GM23338 (cell line): ENCODE measurements at regions not wholly inside any gene's neighbourhood (a gene's known extent, or its start where the extent isn't known, plus 50 kb on each side); places are given as distances from the start of the nearest gene placed in this dataset.

Source experiments
- ATAC-seq: fragments of 200-7000 bp; cut with Tn5 transposase; 3 replicates; pipeline ENCODE4 v1.9.1; 2020
- DNase-seq: peaks from one replicate; pipeline ENCODE4 v3.0.0-alpha.2; 2015; ENCODE audit warnings: low spot score
- H2AFZ ChIP-seq: fragments of 200-600 bp; sonication (generic); 2 replicates; pipeline ENCODE4 v1.8.0; 2016; ENCODE audit warnings: antibody characterized with exemption, mild to moderate bottlenecking, moderate library complexity
- H3F3A ChIP-seq: fragments of 200-600 bp; sonication (generic); replicated peaks from 2 replicates; pipeline ENCODE4 v1.8.0; 2017; ENCODE audit warnings: antibody characterized with exemption, mixed run types, low read depth
- H3K27ac ChIP-seq: fragments of 200-600 bp; sonication (generic); 2 replicates; pipeline ENCODE4 v1.6.1; 2016; ENCODE audit warnings: low read depth
- H3K27me3 ChIP-seq: fragments of 200-600 bp; sonication (generic); 2 replicates; pipeline ENCODE4 v1.8.0; 2016; ENCODE audit warnings: mild to moderate bottlenecking, mixed run types, moderate library complexity; ENCODE audit not compliant: insufficient read depth
- H3K36me3 ChIP-seq: fragments of 200-600 bp; sonication (generic); 2 replicates; pipeline ENCODE4 v1.8.0; 2016; ENCODE audit warnings: mild to moderate bottlenecking; ENCODE audit not compliant: insufficient read depth
- H3K4me1 ChIP-seq: fragments of 200-600 bp; sonication (generic); 2 replicates; pipeline ENCODE4 v1.8.0; 2016; ENCODE audit warnings: mild to moderate bottlenecking, moderate library complexity; ENCODE audit not compliant: insufficient read depth
- H3K4me2 ChIP-seq: fragments of 200-600 bp; sonication (generic); 2 replicates; pipeline ENCODE4 v1.7.1; 2017; ENCODE audit warnings: mixed run types
- H3K4me3 ChIP-seq: fragments of 200-600 bp; sonication (generic); 2 replicates; pipeline ENCODE4 v1.6.1; 2016; ENCODE audit warnings: mixed run types
- H3K79me2 ChIP-seq: fragments of 200-600 bp; sonication (generic); replicated peaks from 2 replicates; pipeline ENCODE4 v1.8.0; 2017; ENCODE audit warnings: mild to moderate bottlenecking; ENCODE audit not compliant: insufficient read depth
- H3K9me2 ChIP-seq: fragments of 200-600 bp; sonication (generic); 2 replicates; pipeline ENCODE4 v1.8.0; 2017; ENCODE audit not compliant: insufficient read depth
- H4K20me1 ChIP-seq: fragments of 200-600 bp; sonication (generic); replicated peaks from 2 replicates; pipeline ENCODE4 v1.8.0; 2017; ENCODE audit warnings: mild to moderate bottlenecking; ENCODE audit not compliant: insufficient read depth
- H3K27ac Mint-ChIP-seq: 2 replicates; pipeline ENCODE4 v1.8.0; 2020; ENCODE audit warnings: inconsistent platforms, mild to moderate bottlenecking, moderate library complexity, mixed read lengths
- H3K27me3 Mint-ChIP-seq: 3 replicates; pipeline ENCODE4 v1.8.0; 2022; ENCODE audit warnings: low read depth, mild to moderate bottlenecking, moderate library complexity, mixed read lengths, inconsistent platforms; ENCODE audit not compliant: insufficient read depth, poor library complexity
- H3K36me3 Mint-ChIP-seq: 3 replicates; pipeline ENCODE4 v1.8.0; 2021; ENCODE audit warnings: low read depth, mild to moderate bottlenecking, inconsistent platforms, moderate library complexity, mixed read lengths
- H3K4me1 Mint-ChIP-seq: 3 replicates; pipeline ENCODE4 v1.8.0; 2020; ENCODE audit warnings: mild to moderate bottlenecking, inconsistent platforms, mixed read lengths
- H3K4me3 Mint-ChIP-seq: 3 replicates; pipeline ENCODE4 v1.8.0; 2021; ENCODE audit warnings: moderate library complexity, mild to moderate bottlenecking, inconsistent platforms, mixed read lengths
- H3K9me3 Mint-ChIP-seq: 3 replicates; pipeline ENCODE4 v1.8.0; 2020; ENCODE audit warnings: moderate library complexity, mild to moderate bottlenecking, inconsistent platforms, mixed read lengths
- CREB1 ChIP-seq: fragments of 250-450 bp; sonication (Bioruptor Pico); IDR thresholded peaks from 2 replicates; pipeline ENCODE4 v1.5.0; 2020; ENCODE audit warnings: low read depth, mild to moderate bottlenecking, moderate library complexity
- EZH2 ChIP-seq: fragments of 200-600 bp; sonication (generic); IDR thresholded peaks from one replicate; pipeline ENCODE4 v1.8.0; 2017; ENCODE audit warnings: antibody characterized with exemption, mild to moderate bottlenecking, low read depth; ENCODE audit not compliant: unreplicated experiment
- EZH2phosphoT487 ChIP-seq: fragments of 200-600 bp; sonication (generic); IDR thresholded peaks from one replicate; pipeline ENCODE4 v1.8.1; 2018; ENCODE audit warnings: antibody characterized with exemption; ENCODE audit not compliant: unreplicated experiment
- JUNB ChIP-seq: IDR thresholded peaks from one replicate; pipeline ENCODE4 v1.6.1; 2016; ENCODE audit warnings: antibody characterized with exemption; ENCODE audit not compliant: unreplicated experiment
- POLR2AphosphoS5 ChIP-seq: IDR thresholded peaks from 2 replicates; pipeline ENCODE4 v1.6.1; 2016; ENCODE audit warnings: antibody characterized with exemption, low read depth
- STAT1 ChIP-seq: IDR thresholded peaks from one replicate; pipeline ENCODE4 v1.6.1; 2016; ENCODE audit warnings: antibody characterized with exemption; ENCODE audit not compliant: unreplicated experiment
- TF ChIP-seq, protein P1 (sequence below): IDR thresholded peaks from one replicate; pipeline ENCODE4 v1.6.1; 2018; ENCODE audit warnings: antibody characterized with exemption; ENCODE audit not compliant: unreplicated experiment

DNA sequence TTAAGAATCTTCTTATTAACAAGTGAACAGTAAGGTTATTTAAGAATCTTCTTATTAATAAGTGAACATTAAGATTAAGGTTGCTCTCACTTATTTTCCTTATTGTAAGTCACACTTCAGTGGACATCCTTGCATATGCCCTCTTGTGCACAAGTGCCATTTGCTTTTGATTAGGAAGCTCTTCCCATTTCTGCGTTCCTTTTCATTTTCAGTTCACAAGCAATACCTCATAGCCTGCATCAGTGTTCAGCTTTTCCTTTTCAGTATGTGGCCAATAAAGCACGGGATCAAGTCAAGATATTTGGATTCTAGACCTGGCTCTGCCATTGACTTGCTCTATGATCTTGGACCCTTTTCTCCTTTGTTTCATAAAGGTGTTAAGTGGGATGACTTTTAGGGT lies 158.7 kb downstream of the DISP1 start:
- H3K79me2 ChIP-seq = no peaks in the 10 kb centered on the region
- H3K27me3 ChIP-seq = no peaks in the 10 kb centered on the region; the same call in 1 of the 2 replicates
- Mint-ChIP-seq H3K4me3 (no peak overlapping the region), H3K9me3 (peaks cover 5% of the 10 kb centered on the region; the same call in 2 of the 3 replicates), H3K27me3 (no peaks in the 10 kb centered on the region), H3K27ac (no peak overlapping the region), H3K36me3 (peaks cover 5% of the 10 kb centered on the region; the same call in 2 of the 3 replicates), H3K4me1 (peaks cover 5% of the 10 kb centered on the region)
- H3K36me3 ChIP-seq = no peaks in the 10 kb centered on the region
- no peaks in the 10 kb centered on the region for H3F3A ChIP-seq
- no peaks in the 10 kb centered on the region for H3K9me2 ChIP-seq
- ATAC-seq (no peak), DNase-seq (no peak)
- no peak overlapping the region for H3K4me3 ChIP-seq
- H2AFZ ChIP-seq = no peak overlapping the region
- no peak for TF ChIP-seq JUNB
- TF ChIP-seq CREB1 (CRISPR knock-in tag) = no peak
- TF ChIP-seq, protein P1, sequence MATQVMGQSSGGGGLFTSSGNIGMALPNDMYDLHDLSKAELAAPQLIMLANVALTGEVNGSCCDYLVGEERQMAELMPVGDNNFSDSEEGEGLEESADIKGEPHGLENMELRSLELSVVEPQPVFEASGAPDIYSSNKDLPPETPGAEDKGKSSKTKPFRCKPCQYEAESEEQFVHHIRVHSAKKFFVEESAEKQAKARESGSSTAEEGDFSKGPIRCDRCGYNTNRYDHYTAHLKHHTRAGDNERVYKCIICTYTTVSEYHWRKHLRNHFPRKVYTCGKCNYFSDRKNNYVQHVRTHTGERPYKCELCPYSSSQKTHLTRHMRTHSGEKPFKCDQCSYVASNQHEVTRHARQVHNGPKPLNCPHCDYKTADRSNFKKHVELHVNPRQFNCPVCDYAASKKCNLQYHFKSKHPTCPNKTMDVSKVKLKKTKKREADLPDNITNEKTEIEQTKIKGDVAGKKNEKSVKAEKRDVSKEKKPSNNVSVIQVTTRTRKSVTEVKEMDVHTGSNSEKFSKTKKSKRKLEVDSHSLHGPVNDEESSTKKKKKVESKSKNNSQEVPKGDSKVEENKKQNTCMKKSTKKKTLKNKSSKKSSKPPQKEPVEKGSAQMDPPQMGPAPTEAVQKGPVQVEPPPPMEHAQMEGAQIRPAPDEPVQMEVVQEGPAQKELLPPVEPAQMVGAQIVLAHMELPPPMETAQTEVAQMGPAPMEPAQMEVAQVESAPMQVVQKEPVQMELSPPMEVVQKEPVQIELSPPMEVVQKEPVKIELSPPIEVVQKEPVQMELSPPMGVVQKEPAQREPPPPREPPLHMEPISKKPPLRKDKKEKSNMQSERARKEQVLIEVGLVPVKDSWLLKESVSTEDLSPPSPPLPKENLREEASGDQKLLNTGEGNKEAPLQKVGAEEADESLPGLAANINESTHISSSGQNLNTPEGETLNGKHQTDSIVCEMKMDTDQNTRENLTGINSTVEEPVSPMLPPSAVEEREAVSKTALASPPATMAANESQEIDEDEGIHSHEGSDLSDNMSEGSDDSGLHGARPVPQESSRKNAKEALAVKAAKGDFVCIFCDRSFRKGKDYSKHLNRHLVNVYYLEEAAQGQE = no peak
- no peak for TF ChIP-seq STAT1
- TF ChIP-seq EZH2phosphoT487 = no peak
- TF ChIP-seq POLR2AphosphoS5 = no peak
- H3K27ac ChIP-seq = no peak overlapping the region
- H3K4me2 ChIP-seq = no peak overlapping the region
- no peaks in the 10 kb centered on the region for H3K4me1 ChIP-seq
- no peaks in the 10 kb centered on the region for H4K20me1 ChIP-seq

DNA sequence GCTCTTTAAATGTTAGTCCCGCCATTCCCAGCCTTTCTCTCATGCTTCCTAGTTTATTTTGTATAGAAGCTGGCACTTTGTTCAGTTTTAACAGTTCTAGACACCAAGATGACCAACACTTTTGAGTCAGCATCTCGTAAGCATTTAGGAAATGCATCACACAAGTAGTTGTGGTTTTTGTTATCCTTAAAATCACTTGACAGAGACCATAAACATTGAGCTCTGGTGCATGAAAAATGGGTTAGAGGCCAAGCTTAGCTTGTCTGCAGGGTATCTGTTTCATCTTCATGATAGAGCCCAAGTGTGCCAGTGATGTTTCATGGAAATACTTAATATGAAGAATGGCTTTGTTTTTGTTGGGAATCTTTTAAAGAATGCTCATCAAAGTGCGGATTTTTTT lies 159.7 kb downstream of the DISP1 start:
- Mint-ChIP-seq H3K9me3 (peaks cover 5% of the 10 kb centered on the region; the same call in 2 of the 3 replicates), H3K27me3 (no peaks in the 10 kb centered on the region), H3K4me1 (peaks cover 5% of the 10 kb centered on the region), H3K4me3 (no peak overlapping the region), H3K27ac (no peak overlapping the region), H3K36me3 (peaks cover 5% of the 10 kb centered on the region; the same call in 2 of the 3 replicates)
- Histone ChIP-seq H2AFZ (no peak overlapping the region), H4K20me1 (no peaks in the 10 kb centered on the region), H3F3A (no peaks in the 10 kb centered on the region), H3K27ac (no peak overlapping the region), H3K4me2 (no peak overlapping the region), H3K36me3 (no peaks in the 10 kb centered on the region), H3K27me3 (no peaks in the 10 kb centered on the region; the same call in 1 of the 2 replicates), H3K79me2 (no peaks in the 10 kb centered on the region), H3K9me2 (no peaks in the 10 kb centered on the region), H3K4me1 (no peaks in the 10 kb centered on the region), H3K4me3 (no peak overlapping the region)
- TF ChIP-seq EZH2 = no peak
- no peak for TF ChIP-seq STAT1
- ATAC-seq = no peak
- DNase-seq = no peak
